Activated T-helper 2 cell treated with anti-CD3 and anti-CD28 coated beads, Interferon-gamma antibody, Interleukin-2, Interleukin-4, amounts not matched to agents 10 μg/mL and 5 μg/mL and 100 μg/mL, durations not matched to agents 14 hours and 24 hours and 36 hours (primary cell): ENCODE measurements at regions not wholly inside any gene's neighbourhood (a gene's known extent, or its start where the extent isn't known, plus 50 kb on each side); places are given as distances from the start of the nearest gene placed in this dataset.
"Not testable (repeated sequence)": the region's sequence is repeated elsewhere in the genome, so short reads cannot be mapped to it uniquely, and the experiment has no call there.

Experiments
- DNase-seq: peaks from one replicate; pipeline ENCODE4 v3.0.0; 2021; ENCODE audit warnings: low spot score
- H3K27ac Mint-ChIP-seq: one replicate; pipeline ENCODE4 v1.8.0; 2021; ENCODE audit warnings: mixed read lengths
- H3K27me3 Mint-ChIP-seq: one replicate; pipeline ENCODE4 v1.8.0; 2021; ENCODE audit warnings: low read depth, mixed read lengths
- H3K36me3 Mint-ChIP-seq: one replicate; pipeline ENCODE4 v1.8.0; 2021; ENCODE audit warnings: low read depth, mixed read lengths
- H3K4me1 Mint-ChIP-seq: one replicate; pipeline ENCODE4 v1.8.0; 2021; ENCODE audit warnings: low read depth, mixed read lengths
- H3K4me3 Mint-ChIP-seq: one replicate; pipeline ENCODE4 v1.8.0; 2021; ENCODE audit warnings: low read depth, mild to moderate bottlenecking, moderate library complexity, mixed read lengths
- H3K9me3 Mint-ChIP-seq: one replicate; pipeline ENCODE4 v1.8.0; 2021; ENCODE audit warnings: mixed read lengths
- intact Hi-C: fragments of 100-400 bp; cut with micrococcal nuclease; formaldehyde crosslinking; loops from one replicate; pipeline ENCODE4 v1.15.1; 2023

GRCh38 chr20:51127713-51128112, 104.8 kb upstream of the KCNG1 start:
- Mint-ChIP-seq H3K9me3 (no peaks in the 10 kb centered on the region), H3K4me1 (peaks cover 17% of the 10 kb centered on the region), H3K36me3 (no peaks in the 10 kb centered on the region), H3K27ac (no peak overlapping the region), H3K27me3 (peaks cover 24% of the 10 kb centered on the region), H3K4me3 (no peak overlapping the region)
- no peak for DNase-seq
- intact Hi-C loops: no loop called here

GRCh38 chr20:51126337-51126736, 103.4 kb upstream of the KCNG1 start:
- peaks cover 20% of the 10 kb centered on the region for H3K4me1 Mint-ChIP-seq
- peaks cover 34% of the 10 kb centered on the region for H3K27me3 Mint-ChIP-seq
- no peaks in the 10 kb centered on the region for H3K9me3 Mint-ChIP-seq
- H3K27ac Mint-ChIP-seq: no peak overlapping the region
- intact Hi-C loops: no loop called here
- no peak overlapping the region for H3K4me3 Mint-ChIP-seq
- no peaks in the 10 kb centered on the region for H3K36me3 Mint-ChIP-seq
- DNase-seq: no peak

- no peak overlapping the region for H3K27ac Mint-ChIP-seq
- no peaks in the 10 kb centered on the region for H3K36me3 Mint-ChIP-seq
- intact Hi-C loops: no loop called here
- H3K27me3 Mint-ChIP-seq: peaks cover 34% of the 10 kb centered on the region
- DNase-seq: no peak
- no peaks in the 10 kb centered on the region for H3K9me3 Mint-ChIP-seq
- H3K4me1 Mint-ChIP-seq: peaks cover 20% of the 10 kb centered on the region
- no peak overlapping the region for H3K4me3 Mint-ChIP-seq
These were observed 102.9 kb upstream of the KCNG1 start for GRCh38 chr20:51125780-51126179.

- intact Hi-C loops: no loop called here
- no peaks in the 10 kb centered on the region for H3K36me3 Mint-ChIP-seq
These were observed 102.2 kb upstream of the KCNG1 start for GRCh38 chr20:51125105-51125504.

GRCh38 chr20:51123887-51124286, 101.0 kb upstream of the KCNG1 start:
- not testable (repeated sequence) for H3K9me3 Mint-ChIP-seq, H3K27ac Mint-ChIP-seq, H3K4me3 Mint-ChIP-seq, H3K36me3 Mint-ChIP-seq, DNase-seq
- H3K4me1 Mint-ChIP-seq: peaks cover 17% of the 10 kb centered on the region
- intact Hi-C loops: loop anchor here (2.0 kb wide), 1 partner anchor 61 kb away; no protein-coding TSS in a partner anchor
- H3K27me3 Mint-ChIP-seq: peaks cover 40% of the 10 kb centered on the region

More at GRCh38 chr20:51125105-51125504, 102.2 kb upstream of the KCNG1 start:
- no peak overlapping the region for H3K4me3 Mint-ChIP-seq
- H3K4me1 Mint-ChIP-seq: peaks cover 20% of the 10 kb centered on the region
- H3K27ac Mint-ChIP-seq: no peak overlapping the region
- no peaks in the 10 kb centered on the region for H3K9me3 Mint-ChIP-seq
- H3K27me3 Mint-ChIP-seq: peaks cover 34% of the 10 kb centered on the region
- no peak for DNase-seq

- Mint-ChIP-seq H3K27me3 (peaks cover 41% of the 10 kb centered on the region), H3K4me1 (peaks cover 12% of the 10 kb centered on the region), H3K36me3 (no peaks in the 10 kb centered on the region), H3K9me3 (no peaks in the 10 kb centered on the region), H3K27ac (no peak overlapping the region), H3K4me3 (no peak overlapping the region)
- DNase-seq: no peak
- intact Hi-C loops: loop anchor here (2.0 kb wide), 1 partner anchor 60 kb away; no protein-coding TSS in a partner anchor
These were observed 100.2 kb upstream of the KCNG1 start for GRCh38 chr20:51122931-51123658.

GRCh38 chr20:51121901-51122412, 99.0 kb upstream of the KCNG1 start:
- Mint-ChIP-seq H3K4me3 (no peak overlapping the region), H3K27me3 (peaks cover 41% of the 10 kb centered on the region), H3K9me3 (no peaks in the 10 kb centered on the region), H3K36me3 (no peaks in the 10 kb centered on the region), H3K4me1 (peaks cover 8% of the 10 kb centered on the region), H3K27ac (no peak overlapping the region)
- DNase-seq: no peak
- intact Hi-C loops: loop anchor here (2.0 kb wide), 1 partner anchor 59 kb away; no protein-coding TSS in a partner anchor

- H3K27me3 Mint-ChIP-seq: peaks cover 37% of the 10 kb centered on the region
- intact Hi-C loops: no loop called here
- H3K27ac Mint-ChIP-seq: no peak overlapping the region
These were observed 98.4 kb upstream of the KCNG1 start for GRCh38 chr20:51121272-51121671.

GRCh38 chr20:51120868-51121267, 98.0 kb upstream of the KCNG1 start:
- no peak for DNase-seq
- Mint-ChIP-seq H3K4me3 (no peak overlapping the region), H3K4me1 (peaks cover 8% of the 10 kb centered on the region), H3K9me3 (no peaks in the 10 kb centered on the region), H3K36me3 (no peaks in the 10 kb centered on the region), H3K27me3 (peaks cover 34% of the 10 kb centered on the region), H3K27ac (no peak overlapping the region)
- intact Hi-C loops: no loop called here

More at GRCh38 chr20:51121272-51121671, 98.4 kb upstream of the KCNG1 start:
- Mint-ChIP-seq H3K9me3 (no peaks in the 10 kb centered on the region), H3K36me3 (no peaks in the 10 kb centered on the region), H3K4me1 (peaks cover 8% of the 10 kb centered on the region), H3K4me3 (no peak overlapping the region)
- DNase-seq: no peak

GRCh38 chr20:51120438-51120837, 97.5 kb upstream of the KCNG1 start:
- Mint-ChIP-seq H3K9me3 (no peaks in the 10 kb centered on the region), H3K27me3 (peaks cover 31% of the 10 kb centered on the region), H3K4me1 (peaks cover 8% of the 10 kb centered on the region), H3K4me3 (no peak overlapping the region), H3K36me3 (no peaks in the 10 kb centered on the region), H3K27ac (no peak overlapping the region)
- DNase-seq: no peak
- intact Hi-C loops: no loop called here

GRCh38 chr20:51119914-51120313, 97.0 kb upstream of the KCNG1 start:
- Mint-ChIP-seq H3K27me3 (peaks cover 27% of the 10 kb centered on the region), H3K9me3 (no peaks in the 10 kb centered on the region), H3K4me1 (peaks cover 8% of the 10 kb centered on the region), H3K36me3 (no peaks in the 10 kb centered on the region), H3K27ac (no peak overlapping the region), H3K4me3 (no peak overlapping the region)
- DNase-seq: no peak
- intact Hi-C loops: no loop called here

GRCh38 chr20:51118985-51119527, 96.1 kb upstream of the KCNG1 start:
- H3K36me3 Mint-ChIP-seq: no peaks in the 10 kb centered on the region
- DNase-seq: no peak
- no peaks in the 10 kb centered on the region for H3K9me3 Mint-ChIP-seq
- intact Hi-C loops: no loop called here
- H3K4me3 Mint-ChIP-seq: no peak overlapping the region
- no peak overlapping the region for H3K27ac Mint-ChIP-seq
- H3K4me1 Mint-ChIP-seq: peaks cover 8% of the 10 kb centered on the region
- peaks cover 27% of the 10 kb centered on the region for H3K27me3 Mint-ChIP-seq

GRCh38 chr20:51118216-51118615, 95.3 kb upstream of the KCNG1 start:
- no peak overlapping the region for H3K27ac Mint-ChIP-seq
- DNase-seq: no peak
- H3K4me3 Mint-ChIP-seq: no peak overlapping the region
- intact Hi-C loops: no loop called here
- no peaks in the 10 kb centered on the region for H3K9me3 Mint-ChIP-seq
- peaks cover 25% of the 10 kb centered on the region for H3K27me3 Mint-ChIP-seq
- no peaks in the 10 kb centered on the region for H3K36me3 Mint-ChIP-seq
- H3K4me1 Mint-ChIP-seq: peaks cover 7% of the 10 kb centered on the region
